Astrocyte of the cerebellum (primary cell): ENCODE measurements at regions not wholly inside any gene's neighbourhood (a gene's known extent, or its start where the extent isn't known, plus 50 kb on each side); places are given as distances from the start of the nearest gene placed in this dataset.

Source experiments
- DNase-seq: peaks from one replicate; pipeline ENCODE4 v3.0.0-alpha.2; 2011; ENCODE audit warnings: low read depth
- H3K4me3 ChIP-seq: 2 replicates; pipeline ENCODE4 v1.5.1; 2011; ENCODE audit warnings: mild to moderate bottlenecking, low read depth, low read length, moderate library complexity
- CTCF ChIP-seq: IDR thresholded peaks from 2 replicates; pipeline ENCODE4 v1.5.1; 2012; ENCODE audit warnings: low read length, low read depth, moderate library complexity, mild to moderate bottlenecking; ENCODE audit errors: missing control alignments
- in situ Hi-C: cut with HindIII; loops from 2 replicates; pipeline ENCODE4 v1.10.0; 2017; ENCODE audit warnings: low sequenced_read_pairs

- in situ Hi-C loops = no loop called here
- no peak overlapping the region for H3K4me3 ChIP-seq
- no peak for TF ChIP-seq CTCF
- DNase-seq = no peak
Observed at GRCh38 chr4:138892483-138893407, 122.8 kb upstream of the NOCT start.

- H3K4me3 ChIP-seq = no peak overlapping the region
- no peak for TF ChIP-seq CTCF
- in situ Hi-C loops = no loop called here
- no peak for DNase-seq
Observed at GRCh38 chr4:138891631-138892031, 124.0 kb upstream of the NOCT start.

- DNase-seq = no peak
- no peak for TF ChIP-seq CTCF
- in situ Hi-C loops = no loop called here
- H3K4me3 ChIP-seq = no peak overlapping the region
Observed at GRCh38 chr4:138890891-138891570, 124.5 kb upstream of the NOCT start.

- H3K4me3 ChIP-seq = no peak overlapping the region
- in situ Hi-C loops = no loop called here
- no peak for DNase-seq
- TF ChIP-seq CTCF = no peak
Observed at GRCh38 chr4:138889216-138889615, 126.4 kb upstream of the NOCT start.

GRCh38 chr4:138887741-138888140 is 127.8 kb upstream of the NOCT start:
- H3K4me3 ChIP-seq = no peak overlapping the region
- in situ Hi-C loops = no loop called here
- no peak for TF ChIP-seq CTCF
- DNase-seq = no peak

GRCh38 chr4:138887341-138887740 is 128.2 kb upstream of the NOCT start:
- in situ Hi-C loops = no loop called here
- DNase-seq = no peak
- H3K4me3 ChIP-seq = no peak overlapping the region
- TF ChIP-seq CTCF = no peak
